GM12878 (cell line): ENCODE measurements at regions not wholly inside any gene's neighbourhood (a gene's known extent, or its start where the extent isn't known, plus 50 kb on each side); places are given as distances from the start of the nearest gene placed in this dataset.

Experiments used
- ATAC-seq: fragments of 200-7000 bp; cut with Tn5 transposase; 3 replicates; pipeline ENCODE4 v1.9.1; 2020; ENCODE audit warnings: mild to moderate bottlenecking, moderate library complexity
- BruUV-seq: library from RNA; stranded (reverse); fragments of 400-500 nt; replicated peaks from 2 replicates; lab custom pipeline; 2021; lab: Mats Ljungman, UMichigan
- CTCF ChIA-PET: fragments of 300-600 bp; sonication (Branson Sonifier 250); formaldehyde crosslinking; extraction: SDS; loops from one replicate; lab custom pipeline; 2021; ENCODE audit warnings: inconsistent platforms; lab: Yijun Ruan, JAX
- POLR2A ChIA-PET: fragments of 350-600 bp; formaldehyde crosslinking; extraction: SDS; loops from one replicate; lab custom pipeline; 2021; ENCODE audit warnings: inconsistent platforms; lab: Charles Lee
- RAD21 ChIA-PET: fragments of 300-600 bp; sonication (Branson Sonifier 250); formaldehyde crosslinking; loops from one replicate; lab custom pipeline; 2023; ENCODE audit warnings: antibody characterized with exemption; ENCODE audit not compliant: unreplicated experiment; lab: Charles Lee
- SMC1A ChIA-PET: fragments of 300-600 bp; sonication (Branson Sonifier 250); formaldehyde crosslinking; loops from one replicate; lab custom pipeline; 2023; ENCODE audit not compliant: unreplicated experiment, uncharacterized antibody; lab: Charles Lee
- DNase-seq: peaks from one replicate; pipeline ENCODE4 v3.0.0-alpha.2; 2011; ENCODE audit warnings: low read depth, low spot score
- FAIRE-seq: peaks from 3 replicates; lab custom pipeline; 2011; peaks lifted over from hg19 to GRCh38; lab: Jason Lieb, UNC
- H2AFZ ChIP-seq: 2 replicates; pipeline ENCODE4 v1.6.0; 2011; ENCODE audit warnings: low read depth, low read length, control low read depth; ENCODE audit not compliant: control insufficient read depth
- H3K27ac ChIP-seq: 2 replicates; pipeline ENCODE4 v1.5.1; 2011; ENCODE audit warnings: control low read depth; ENCODE audit not compliant: control insufficient read depth, insufficient read depth
- H3K27me3 ChIP-seq, 2 experiments: replicated peaks in 1 of 2; 2 replicates each; pipeline versions ENCODE4 v1.6.0 to v1.6.1; 2011; ENCODE audit warnings: low read length in 1 of 2; ENCODE audit not compliant: control insufficient read depth in 2 of 2, insufficient read depth in 2 of 2
- H3K36me3 ChIP-seq, 2 experiments: 2 replicates each; pipeline ENCODE4 v1.5.1; 2011; ENCODE audit warnings: low read length in 1 of 2; ENCODE audit not compliant: control insufficient read depth in 2 of 2, insufficient read depth in 2 of 2
- H3K4me1 ChIP-seq: 2 replicates; pipeline ENCODE4 v1.6.1; 2011; ENCODE audit warnings: mild to moderate bottlenecking, low read length, moderate library complexity, mixed read lengths; ENCODE audit not compliant: control insufficient read depth, insufficient read depth
- H3K4me2 ChIP-seq: 2 replicates; pipeline ENCODE4 v1.6.0; 2011; ENCODE audit warnings: control low read depth; ENCODE audit not compliant: control insufficient read depth, insufficient read depth
- H3K4me3 ChIP-seq: fragments of 200-600 bp; sonication (generic); 2 replicates; pipeline ENCODE4 v1.5.1; 2016
- H3K79me2 ChIP-seq: 2 replicates; pipeline ENCODE4 v1.6.0; 2011; ENCODE audit warnings: low read length; ENCODE audit not compliant: control insufficient read depth, insufficient read depth
- H3K9ac ChIP-seq: 2 replicates; pipeline ENCODE4 v1.8.0; 2011; ENCODE audit warnings: low read length, control low read depth, mixed read lengths; ENCODE audit not compliant: control insufficient read depth, insufficient read depth
- H3K9me3 ChIP-seq: replicated peaks from 3 replicates; pipeline ENCODE4 v1.5.1; 2011; ENCODE audit warnings: mild to moderate bottlenecking, low read length; ENCODE audit not compliant: control insufficient read depth, insufficient read depth
- H4K20me1 ChIP-seq: 2 replicates; pipeline ENCODE4 v1.6.0; 2011; ENCODE audit not compliant: control insufficient read depth, insufficient read depth
- BACH1 ChIP-seq: fragments of 450-650 bp; IDR thresholded peaks from 2 replicates; pipeline ENCODE4 v1.6.1; 2017; ENCODE audit warnings: mild to moderate bottlenecking, borderline replicate concordance
- CHD4 ChIP-seq: fragments of 200-600 bp; sonication (generic); IDR thresholded peaks from 2 replicates; pipeline ENCODE4 v1.6.1; 2016; ENCODE audit warnings: mild to moderate bottlenecking
- HDAC6 ChIP-seq: fragments of 200-600 bp; sonication (generic); IDR thresholded peaks from one replicate; pipeline ENCODE4 v1.8.0; 2017; ENCODE audit warnings: antibody characterized with exemption; ENCODE audit not compliant: unreplicated experiment
- NFYA ChIP-seq: IDR thresholded peaks from 2 replicates; pipeline ENCODE4 v1.6.1; 2011; ENCODE audit warnings: low read depth, mild to moderate bottlenecking, low read length, improper control_type of control experiment, borderline replicate concordance
- SMC3 ChIP-seq: IDR thresholded peaks from 2 replicates; pipeline ENCODE4 v1.6.1; 2011; ENCODE audit warnings: low read length, improper control_type of control experiment, borderline replicate concordance
- ZBTB11 ChIP-seq: fragments of 450-650 bp; formaldehyde crosslinking; IDR thresholded peaks from 2 replicates; pipeline ENCODE4 v1.5.0; 2022; ENCODE audit warnings: mild to moderate bottlenecking, missing genetic modification characterization
- ZNF24 ChIP-seq: fragments of 450-650 bp; IDR thresholded peaks from 2 replicates; pipeline ENCODE4 v1.6.1; 2017; ENCODE audit warnings: antibody characterized with exemption, mild to moderate bottlenecking
- ZNF622 ChIP-seq: fragments of 450-650 bp; IDR thresholded peaks from 2 replicates; pipeline ENCODE4 v1.6.1; 2017; ENCODE audit warnings: mild to moderate bottlenecking, inconsistent platforms
- WGBS: methylation state at CpG from one replicate; pipeline ENCODE4 v1.1.6; 2016; ENCODE audit warnings: low lambda C conversion rate; ENCODE audit not compliant: insufficient replicate concordance, insufficient coverage; ENCODE audit errors: missing lambda C conversion rate; 5-methylcytosine and 5-hydroxymethylcytosine counted together
- in situ Hi-C: fragments of 300-500 bp; cut with MboI; formaldehyde crosslinking; loops from 9 replicates; pipeline ENCODE4 v1.14.3; 2018; ENCODE audit warnings: mixed read lengths
- intact Hi-C: fragments of 100-400 bp; cut with micrococcal nuclease; formaldehyde crosslinking; loops from one replicate; pipeline ENCODE4 v1.14.2; 2022; ENCODE audit not compliant: unreplicated experiment
- TF ChIP-seq, protein P1 (sequence below): fragments of 450-650 bp; IDR thresholded peaks from 2 replicates; pipeline ENCODE4 v1.6.1; 2016; ENCODE audit warnings: mild to moderate bottlenecking
- TF ChIP-seq, protein P2 (sequence below): fragments of 450-650 bp; IDR thresholded peaks from 2 replicates; pipeline ENCODE4 v1.6.1; 2018; ENCODE audit warnings: borderline replicate concordance, mild to moderate bottlenecking; ENCODE audit not compliant: partially characterized antibody

DNA sequence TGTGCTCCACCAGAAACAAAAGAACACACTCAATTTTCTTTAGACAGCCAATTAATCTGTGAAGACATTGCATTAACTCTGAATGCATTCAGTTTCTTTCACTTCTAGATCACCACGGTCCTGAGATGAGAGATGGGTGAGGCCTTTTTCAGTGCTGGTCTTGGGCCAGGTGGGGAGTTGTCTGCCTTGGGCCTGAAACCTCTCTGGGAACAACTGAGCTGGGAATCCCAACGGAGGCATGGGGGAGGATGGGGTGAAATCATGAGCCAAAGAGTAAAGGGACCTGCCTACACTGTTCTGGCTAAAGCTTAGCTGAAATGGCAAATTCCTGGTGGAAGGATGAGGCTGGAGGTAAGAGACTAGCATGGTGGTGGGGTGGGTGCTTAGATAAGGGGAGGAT lies 353.5 kb upstream of the B3GAT1 start (continued):
- TF ChIP-seq, protein P1, sequence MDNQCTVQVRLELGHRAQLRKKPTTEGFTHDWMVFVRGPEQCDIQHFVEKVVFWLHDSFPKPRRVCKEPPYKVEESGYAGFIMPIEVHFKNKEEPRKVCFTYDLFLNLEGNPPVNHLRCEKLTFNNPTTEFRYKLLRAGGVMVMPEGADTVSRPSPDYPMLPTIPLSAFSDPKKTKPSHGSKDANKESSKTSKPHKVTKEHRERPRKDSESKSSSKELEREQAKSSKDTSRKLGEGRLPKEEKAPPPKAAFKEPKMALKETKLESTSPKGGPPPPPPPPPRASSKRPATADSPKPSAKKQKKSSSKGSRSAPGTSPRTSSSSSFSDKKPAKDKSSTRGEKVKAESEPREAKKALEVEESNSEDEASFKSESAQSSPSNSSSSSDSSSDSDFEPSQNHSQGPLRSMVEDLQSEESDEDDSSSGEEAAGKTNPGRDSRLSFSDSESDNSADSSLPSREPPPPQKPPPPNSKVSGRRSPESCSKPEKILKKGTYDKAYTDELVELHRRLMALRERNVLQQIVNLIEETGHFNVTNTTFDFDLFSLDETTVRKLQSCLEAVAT, result no peak
- TF ChIP-seq, protein P2, sequence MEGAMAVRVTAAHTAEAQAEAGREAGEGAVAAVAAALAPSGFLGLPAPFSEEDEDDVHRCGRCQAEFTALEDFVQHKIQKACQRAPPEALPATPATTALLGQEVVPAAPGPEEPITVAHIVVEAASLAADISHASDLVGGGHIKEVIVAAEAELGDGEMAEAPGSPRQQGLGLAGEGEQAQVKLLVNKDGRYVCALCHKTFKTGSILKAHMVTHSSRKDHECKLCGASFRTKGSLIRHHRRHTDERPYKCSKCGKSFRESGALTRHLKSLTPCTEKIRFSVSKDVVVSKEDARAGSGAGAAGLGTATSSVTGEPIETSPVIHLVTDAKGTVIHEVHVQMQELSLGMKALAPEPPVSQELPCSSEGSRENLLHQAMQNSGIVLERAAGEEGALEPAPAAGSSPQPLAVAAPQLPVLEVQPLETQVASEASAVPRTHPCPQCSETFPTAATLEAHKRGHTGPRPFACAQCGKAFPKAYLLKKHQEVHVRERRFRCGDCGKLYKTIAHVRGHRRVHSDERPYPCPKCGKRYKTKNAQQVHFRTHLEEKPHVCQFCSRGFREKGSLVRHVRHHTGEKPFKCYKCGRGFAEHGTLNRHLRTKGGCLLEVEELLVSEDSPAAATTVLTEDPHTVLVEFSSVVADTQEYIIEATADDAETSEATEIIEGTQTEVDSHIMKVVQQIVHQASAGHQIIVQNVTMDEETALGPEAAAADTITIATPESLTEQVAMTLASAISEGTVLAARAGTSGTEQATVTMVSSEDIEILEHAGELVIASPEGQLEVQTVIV, result no peak
- no peak for TF ChIP-seq ZBTB11 (CRISPR knock-in tag)
- TF ChIP-seq HDAC6, result no peak
- TF ChIP-seq, all 136 proteins: peak for 0

- no peak for ATAC-seq
- 23% methylated on average over 4 of the region's 4 CpGs for WGBS
- no peaks in the 10 kb centered on the region for H3K79me2 ChIP-seq
- no peak overlapping the region for H3K9ac ChIP-seq
- no peak overlapping the region for H2AFZ ChIP-seq
- H3K27me3 ChIP-seq, result peaks cover 0 to 2% of the 10 kb centered on the region in 2 experiments; a peak in 1 of 4 replicates
- no peak overlapping the region for H3K4me3 ChIP-seq
- no peaks in the 10 kb centered on the region for H3K4me1 ChIP-seq
- H3K36me3 ChIP-seq, result no peaks in the 10 kb centered on the region
- H4K20me1 ChIP-seq, result no peaks in the 10 kb centered on the region
- SMC1A ChIA-PET, result no interaction called here
- no peaks in the 10 kb centered on the region; the same call in 2 of the 3 replicates for H3K9me3 ChIP-seq
- RAD21 ChIA-PET, result no interaction called here
- no peak for FAIRE-seq
- POLR2A ChIA-PET, result no interaction called here
- in situ Hi-C loops, result no loop called here
- no peak for DNase-seq
- TF ChIP-seq ZNF24 (no peak), SMC3 (no peak), CHD4 (no peak), ZNF622 (no peak), NFYA (no peak), BACH1 (no peak)
- TF ChIP-seq, all 136 proteins: peak for 0
- intact Hi-C loops, result no loop called here
- Histone ChIP-seq H3K4me2 (no peak overlapping the region), H3K27ac (no peak overlapping the region)
- no TSS peak for BruUV-seq
- CTCF ChIA-PET, result no interaction called here
Observed at GRCh38 chr11:134764966-134765365, 352.9 kb upstream of the B3GAT1 start.
